ENCODE measurements at regions not wholly inside any gene's neighbourhood (a gene's known extent, or its start where the extent isn't known, plus 50 kb on each side); places are given as distances from the start of the nearest gene placed in this dataset.

- no peak for TF ChIP-seq CTCF (IDR thresholded peaks at IDR 0.05)
- no peak for TF ChIP-seq POLR2A (IDR thresholded peaks at IDR 0.05)
- no peak for DNase-seq (ENCODE audit: low spot score in 2 of 2)
- intact Hi-C loops (cut with DNase I; ENCODE audit: low total_unique reads): no loop called here
- no peak overlapping the region for H3K4me3 ChIP-seq (ENCODE audit: low read depth, poor library complexity, severe bottlenecking)
- 45 to 51% methylated on average over 1 of the region's 1 CpG for WGBS, 2 donors
Observed at GRCh38 chr12:61452076-61452475, 808.1 kb upstream of the USP15 start.

GRCh38 chr12:61487728-61488127 is 772.5 kb upstream of the USP15 start:
- intact Hi-C loops (cut with DNase I; ENCODE audit: low total_unique reads): no loop called here
- H3K4me3 ChIP-seq (ENCODE audit: low read depth, poor library complexity, severe bottlenecking): no peak overlapping the region
- no peak for DNase-seq (ENCODE audit: low spot score in 2 of 2)
- no peak for TF ChIP-seq POLR2A (IDR thresholded peaks at IDR 0.05)
- no peak for TF ChIP-seq CTCF (IDR thresholded peaks at IDR 0.05)

GRCh38 chr12:61490526-61491498 is 769.4 kb upstream of the USP15 start:
- intact Hi-C loops (cut with DNase I; ENCODE audit: low total_unique reads): no loop called here
- no peak overlapping the region for H3K4me3 ChIP-seq (ENCODE audit: low read depth, poor library complexity, severe bottlenecking)
- WGBS, 2 donors: 29 to 32% methylated on average over 4 of the region's 4 CpGs
- DNase-seq (ENCODE audit: low spot score in 2 of 2): no peak
- TF ChIP-seq CTCF (IDR thresholded peaks at IDR 0.05): no peak
- no peak for TF ChIP-seq POLR2A (IDR thresholded peaks at IDR 0.05)

- intact Hi-C loops (cut with DNase I; ENCODE audit: low total_unique reads): no loop called here
- DNase-seq (ENCODE audit: low spot score in 2 of 2): no peak
- TF ChIP-seq POLR2A (IDR thresholded peaks at IDR 0.05) (no peak), CTCF (IDR thresholded peaks at IDR 0.05) (no peak)
Observed at GRCh38 chr12:61502179-61502578, 758.0 kb upstream of the USP15 start.

GRCh38 chr12:61504396-61505080 is 755.7 kb upstream of the USP15 start:
- TF ChIP-seq CTCF (IDR thresholded peaks at IDR 0.05) (no peak), POLR2A (IDR thresholded peaks at IDR 0.05) (no peak)
- WGBS, 2 donors: 21 to 34% methylated on average over 1 of the region's 1 CpG
- intact Hi-C loops (cut with DNase I; ENCODE audit: low total_unique reads): no loop called here
- H3K4me3 ChIP-seq (ENCODE audit: low read depth, poor library complexity, severe bottlenecking): no peak overlapping the region
- DNase-seq (ENCODE audit: low spot score in 2 of 2): no peak

More at GRCh38 chr12:61502179-61502578, 758.0 kb upstream of the USP15 start:
- no peak overlapping the region for H3K4me3 ChIP-seq (ENCODE audit: low read depth, poor library complexity, severe bottlenecking)
